GM12878 (cell line): ENCODE measurements at regions not wholly inside any gene's neighbourhood (a gene's known extent, or its start where the extent isn't known, plus 50 kb on each side); places are given as distances from the start of the nearest gene placed in this dataset.

Experiments used
- BRCA1 ChIP-seq: IDR thresholded peaks from 2 replicates; pipeline ENCODE4 v1.6.1; 2011; ENCODE audit warnings: low read depth, low read length, improper control_type of control experiment
- EP300 ChIP-seq, 2 experiments: fragments of 150-350 bp in 1 of 2; IDR thresholded peaks; 2 replicates each; pipeline ENCODE4 v1.6.1; 2011 to 2012; ENCODE audit warnings: low read depth in 2 of 2, low read length in 2 of 2, borderline replicate concordance in 1 of 2, improper control_type of control experiment in 1 of 2, inconsistent platforms in 1 of 2; ENCODE audit not compliant: control insufficient read depth in 1 of 2
- FOS ChIP-seq: IDR thresholded peaks from 3 replicates; pipeline ENCODE4 v1.6.1; 2011; ENCODE audit warnings: borderline replicate concordance; ENCODE audit not compliant: insufficient read length; ENCODE audit errors: extremely low read depth
- FOXK2 ChIP-seq: fragments of 450-650 bp; IDR thresholded peaks from 2 replicates; pipeline ENCODE4 v1.6.1; 2017; ENCODE audit warnings: mild to moderate bottlenecking, moderate library complexity
- GABPA ChIP-seq: IDR thresholded peaks from 2 replicates; pipeline ENCODE4 v1.6.1; 2014; ENCODE audit warnings: antibody characterized with exemption, low read depth, mild to moderate bottlenecking, inconsistent platforms
- JUNB ChIP-seq: IDR thresholded peaks from 2 replicates; pipeline ENCODE4 v1.6.1; 2016; ENCODE audit warnings: antibody characterized with exemption, mild to moderate bottlenecking
- MAX ChIP-seq: IDR thresholded peaks from 2 replicates; pipeline ENCODE4 v1.6.1; 2012; ENCODE audit warnings: low read depth, low read length, improper control_type of control experiment
- MLLT1 ChIP-seq: fragments of 450-650 bp; IDR thresholded peaks from 2 replicates; pipeline ENCODE4 v1.6.1; 2016; ENCODE audit warnings: mild to moderate bottlenecking
- SIX5 ChIP-seq: IDR thresholded peaks from 2 replicates; pipeline ENCODE4 v1.6.1; 2011; ENCODE audit warnings: mild to moderate bottlenecking, low read depth, low read length, moderate library complexity; ENCODE audit not compliant: severe bottlenecking
- SMC3 ChIP-seq: IDR thresholded peaks from 2 replicates; pipeline ENCODE4 v1.6.1; 2011; ENCODE audit warnings: low read length, improper control_type of control experiment, borderline replicate concordance
- TCF3 ChIP-seq: IDR thresholded peaks from 2 replicates; pipeline ENCODE4 v1.6.1; 2012; ENCODE audit warnings: low read depth, mild to moderate bottlenecking, low read length, borderline replicate concordance; ENCODE audit not compliant: insufficient read depth
- TF ChIP-seq, protein P1 (sequence below): IDR thresholded peaks from 2 replicates; pipeline ENCODE4 v1.6.1; 2011; ENCODE audit warnings: borderline replicate concordance, low read depth, mild to moderate bottlenecking, moderate library complexity, low read length; ENCODE audit not compliant: insufficient read depth, poor library complexity, severe bottlenecking
- TF ChIP-seq, protein P2 (sequence below): fragments of 450-650 bp; IDR thresholded peaks from 2 replicates; pipeline ENCODE4 v1.6.1; 2017; ENCODE audit warnings: antibody characterized with exemption, mild to moderate bottlenecking, moderate library complexity
- TF ChIP-seq, protein P3 (sequence below): fragments of 150-350 bp; IDR thresholded peaks from 2 replicates; pipeline ENCODE4 v1.6.1; 2016; ENCODE audit warnings: low read depth, low read length

DNA sequence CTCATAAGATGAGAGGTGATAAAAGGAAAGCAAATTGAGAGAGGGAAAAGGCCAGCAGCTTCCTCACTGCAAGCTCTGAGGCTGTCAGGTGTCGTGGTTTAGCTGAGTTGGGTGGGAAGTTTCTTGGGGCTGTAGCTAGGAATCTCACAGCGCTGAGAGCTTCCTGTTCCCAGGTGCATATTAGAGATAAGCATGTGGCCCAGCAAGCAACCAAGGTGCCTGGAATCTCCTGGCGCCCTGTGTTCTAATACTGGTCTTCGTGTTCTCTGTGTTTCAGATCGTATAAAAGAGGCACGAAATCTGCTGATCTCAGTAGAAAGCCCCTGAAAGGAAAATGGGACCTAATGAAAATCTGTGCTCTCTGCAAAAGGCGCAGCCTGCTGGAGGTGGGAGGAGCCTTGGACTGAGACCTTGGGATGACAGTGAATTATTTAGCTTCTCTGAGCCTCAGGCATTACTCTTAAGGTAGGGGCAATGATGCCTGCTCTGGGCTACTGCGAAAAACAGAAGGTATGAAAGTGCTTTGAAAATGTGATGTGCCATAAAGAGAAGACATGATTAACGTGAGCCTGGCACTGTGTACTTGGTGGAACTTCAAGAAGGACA, 499.9 kb downstream of the TBL1XR1 start:
- TF ChIP-seq, protein P1, sequence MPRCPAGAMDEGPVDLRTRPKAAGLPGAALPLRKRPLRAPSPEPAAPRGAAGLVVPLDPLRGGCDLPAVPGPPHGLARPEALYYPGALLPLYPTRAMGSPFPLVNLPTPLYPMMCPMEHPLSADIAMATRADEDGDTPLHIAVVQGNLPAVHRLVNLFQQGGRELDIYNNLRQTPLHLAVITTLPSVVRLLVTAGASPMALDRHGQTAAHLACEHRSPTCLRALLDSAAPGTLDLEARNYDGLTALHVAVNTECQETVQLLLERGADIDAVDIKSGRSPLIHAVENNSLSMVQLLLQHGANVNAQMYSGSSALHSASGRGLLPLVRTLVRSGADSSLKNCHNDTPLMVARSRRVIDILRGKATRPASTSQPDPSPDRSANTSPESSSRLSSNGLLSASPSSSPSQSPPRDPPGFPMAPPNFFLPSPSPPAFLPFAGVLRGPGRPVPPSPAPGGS: no peak
- TF ChIP-seq FOXK2: no peak
- TF ChIP-seq GABPA: no peak
- no peak for TF ChIP-seq EP300 (IDR thresholded peaks at IDR 0.05; ENCODE audit: borderline replicate concordance in 1 of 2, control insufficient read depth in 1 of 2, low read depth in 2 of 2, low read length in 2 of 2)
- TF ChIP-seq FOS: no peak
- no peak for TF ChIP-seq TCF3
- TF ChIP-seq, protein P2, sequence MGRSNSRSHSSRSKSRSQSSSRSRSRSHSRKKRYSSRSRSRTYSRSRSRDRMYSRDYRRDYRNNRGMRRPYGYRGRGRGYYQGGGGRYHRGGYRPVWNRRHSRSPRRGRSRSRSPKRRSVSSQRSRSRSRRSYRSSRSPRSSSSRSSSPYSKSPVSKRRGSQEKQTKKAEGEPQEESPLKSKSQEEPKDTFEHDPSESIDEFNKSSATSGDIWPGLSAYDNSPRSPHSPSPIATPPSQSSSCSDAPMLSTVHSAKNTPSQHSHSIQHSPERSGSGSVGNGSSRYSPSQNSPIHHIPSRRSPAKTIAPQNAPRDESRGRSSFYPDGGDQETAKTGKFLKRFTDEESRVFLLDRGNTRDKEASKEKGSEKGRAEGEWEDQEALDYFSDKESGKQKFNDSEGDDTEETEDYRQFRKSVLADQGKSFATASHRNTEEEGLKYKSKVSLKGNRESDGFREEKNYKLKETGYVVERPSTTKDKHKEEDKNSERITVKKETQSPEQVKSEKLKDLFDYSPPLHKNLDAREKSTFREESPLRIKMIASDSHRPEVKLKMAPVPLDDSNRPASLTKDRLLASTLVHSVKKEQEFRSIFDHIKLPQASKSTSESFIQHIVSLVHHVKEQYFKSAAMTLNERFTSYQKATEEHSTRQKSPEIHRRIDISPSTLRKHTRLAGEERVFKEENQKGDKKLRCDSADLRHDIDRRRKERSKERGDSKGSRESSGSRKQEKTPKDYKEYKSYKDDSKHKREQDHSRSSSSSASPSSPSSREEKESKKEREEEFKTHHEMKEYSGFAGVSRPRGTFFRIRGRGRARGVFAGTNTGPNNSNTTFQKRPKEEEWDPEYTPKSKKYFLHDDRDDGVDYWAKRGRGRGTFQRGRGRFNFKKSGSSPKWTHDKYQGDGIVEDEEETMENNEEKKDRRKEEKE: no peak
- no peak for TF ChIP-seq MAX
- no peak for TF ChIP-seq SIX5
- TF ChIP-seq MLLT1: no peak
- TF ChIP-seq BRCA1: no peak
- TF ChIP-seq, protein P3, sequence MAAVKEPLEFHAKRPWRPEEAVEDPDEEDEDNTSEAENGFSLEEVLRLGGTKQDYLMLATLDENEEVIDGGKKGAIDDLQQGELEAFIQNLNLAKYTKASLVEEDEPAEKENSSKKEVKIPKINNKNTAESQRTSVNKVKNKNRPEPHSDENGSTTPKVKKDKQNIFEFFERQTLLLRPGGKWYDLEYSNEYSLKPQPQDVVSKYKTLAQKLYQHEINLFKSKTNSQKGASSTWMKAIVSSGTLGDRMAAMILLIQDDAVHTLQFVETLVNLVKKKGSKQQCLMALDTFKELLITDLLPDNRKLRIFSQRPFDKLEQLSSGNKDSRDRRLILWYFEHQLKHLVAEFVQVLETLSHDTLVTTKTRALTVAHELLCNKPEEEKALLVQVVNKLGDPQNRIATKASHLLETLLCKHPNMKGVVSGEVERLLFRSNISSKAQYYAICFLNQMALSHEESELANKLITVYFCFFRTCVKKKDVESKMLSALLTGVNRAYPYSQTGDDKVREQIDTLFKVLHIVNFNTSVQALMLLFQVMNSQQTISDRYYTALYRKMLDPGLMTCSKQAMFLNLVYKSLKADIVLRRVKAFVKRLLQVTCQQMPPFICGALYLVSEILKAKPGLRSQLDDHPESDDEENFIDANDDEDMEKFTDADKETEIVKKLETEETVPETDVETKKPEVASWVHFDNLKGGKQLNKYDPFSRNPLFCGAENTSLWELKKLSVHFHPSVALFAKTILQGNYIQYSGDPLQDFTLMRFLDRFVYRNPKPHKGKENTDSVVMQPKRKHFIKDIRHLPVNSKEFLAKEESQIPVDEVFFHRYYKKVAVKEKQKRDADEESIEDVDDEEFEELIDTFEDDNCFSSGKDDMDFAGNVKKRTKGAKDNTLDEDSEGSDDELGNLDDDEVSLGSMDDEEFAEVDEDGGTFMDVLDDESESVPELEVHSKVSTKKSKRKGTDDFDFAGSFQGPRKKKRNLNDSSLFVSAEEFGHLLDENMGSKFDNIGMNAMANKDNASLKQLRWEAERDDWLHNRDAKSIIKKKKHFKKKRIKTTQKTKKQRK: no peak
- no peak for TF ChIP-seq JUNB
- TF ChIP-seq SMC3: no peak
